ENCODE measurements at regions not wholly inside any gene's neighbourhood (a gene's known extent, or its start where the extent isn't known, plus 50 kb on each side); places are given as distances from the start of the nearest gene placed in this dataset.

DNA sequence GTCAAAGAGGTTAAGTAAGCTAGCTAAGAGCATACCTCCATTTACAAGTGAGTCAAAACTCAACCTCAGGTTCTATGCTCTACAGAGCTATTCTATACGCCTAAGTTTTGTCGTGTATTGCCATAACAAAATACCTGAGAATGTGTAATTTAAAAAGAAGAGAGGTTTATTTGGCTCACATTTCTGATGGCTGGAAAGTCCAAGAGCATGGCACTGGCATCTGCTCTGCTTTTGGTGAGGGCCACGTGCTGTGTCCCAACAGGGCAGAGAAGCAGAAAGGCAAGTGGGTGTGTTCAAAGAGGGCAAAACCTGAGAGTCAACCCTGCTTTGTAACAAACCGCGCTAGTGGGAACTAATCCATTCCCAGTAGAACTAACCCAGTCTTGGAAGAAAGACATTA is 60.9 kb upstream of the POU2F1 start:
- no peak for DNase-seq
- H3K4me1 ChIP-seq = no peaks in the 10 kb centered on the region
- no peaks in the 10 kb centered on the region for H3K36me3 ChIP-seq
- no peak for FAIRE-seq
- H3K4me3 ChIP-seq = no peak overlapping the region
- no peaks in the 10 kb centered on the region for H3K9me3 ChIP-seq
- WGBS, 2 donors = 88 to 95% methylated on average over 5 of the region's 5 CpGs
- TF ChIP-seq CTCF (IDR thresholded peaks at IDR 0.05) = no peak
- H3K27me3 ChIP-seq = peaks cover 0 to 2% (median 0%) of the 10 kb centered on the region in 4 donors
- no peak for ATAC-seq
- intact Hi-C loops (cut with DNase I) = no loop called here
- no peak overlapping the region for H3K27ac ChIP-seq

- TF ChIP-seq CTCF (IDR thresholded peaks at IDR 0.05) = no peak
- Histone ChIP-seq H3K27ac (no peak overlapping the region), H3K4me1 (no peaks in the 10 kb centered on the region), H3K9me3 (no peaks in the 10 kb centered on the region), H3K4me3 (no peak overlapping the region), H3K27me3 (peaks cover 0 to 2% (median 0%) of the 10 kb centered on the region in 4 donors), H3K36me3 (no peaks in the 10 kb centered on the region)
- WGBS, 2 donors = 41 to 44% methylated on average over 5 of the region's 5 CpGs
- DNase-seq = no peak
- intact Hi-C loops (cut with DNase I) = no loop called here
- FAIRE-seq = no peak
- ATAC-seq = no peak
Measured at GRCh38 chr1:167161242-167161641, 59.4 kb upstream of the POU2F1 start.

DNA sequence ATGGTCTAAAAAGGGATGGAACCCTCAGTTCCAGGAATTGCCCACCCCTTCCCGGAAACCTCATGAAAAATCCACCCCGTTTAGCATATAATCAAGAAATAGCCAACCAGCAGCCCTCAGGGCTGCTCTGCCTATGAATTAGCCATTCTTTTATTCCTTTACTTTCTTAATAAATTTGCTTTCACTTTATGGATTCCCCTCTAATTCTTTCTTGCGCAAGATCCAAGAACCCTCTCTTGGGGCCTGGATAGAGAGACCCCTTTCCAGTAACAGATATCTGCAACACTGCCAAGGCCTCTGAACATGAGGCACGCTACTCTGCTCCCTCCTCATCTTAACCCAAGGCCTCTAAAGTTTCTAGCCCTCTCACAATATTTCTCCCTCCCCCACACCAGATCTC is 58.9 kb upstream of the POU2F1 start:
- Histone ChIP-seq H3K9me3 (no peaks in the 10 kb centered on the region), H3K4me3 (no peak overlapping the region), H3K27me3 (peaks cover 0 to 2% (median 0%) of the 10 kb centered on the region in 4 donors), H3K27ac (no peak overlapping the region), H3K4me1 (no peaks in the 10 kb centered on the region), H3K36me3 (no peaks in the 10 kb centered on the region)
- intact Hi-C loops (cut with DNase I) = no loop called here
- no peak for ATAC-seq
- 91 to 100% methylated on average over 4 of the region's 4 CpGs for WGBS, 2 donors
- no peak for TF ChIP-seq CTCF (IDR thresholded peaks at IDR 0.05)
- FAIRE-seq = no peak
- DNase-seq = no peak

DNA sequence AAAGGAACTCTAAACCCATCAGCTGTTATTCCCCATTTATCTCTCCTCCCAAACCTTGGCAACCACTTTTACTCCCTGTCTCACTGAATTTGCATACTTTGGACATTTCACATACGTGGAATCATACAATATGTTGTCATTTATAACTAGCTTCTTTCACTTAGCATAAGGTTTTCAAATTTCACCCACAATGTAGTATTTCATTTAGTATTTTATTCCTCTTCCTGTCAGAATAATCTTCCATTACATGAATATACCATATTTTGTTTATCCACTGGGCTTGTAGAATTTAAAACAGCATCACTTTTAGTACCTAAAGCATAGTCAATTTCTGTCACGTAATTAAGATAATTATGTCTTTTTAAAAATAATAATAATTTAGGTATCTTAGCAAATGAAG is 55.5 kb upstream of the POU2F1 start:
- peaks cover 0 to 2% (median 0%) of the 10 kb centered on the region in 4 donors for H3K27me3 ChIP-seq
- DNase-seq (no peak), ATAC-seq (no peak), FAIRE-seq (peak; percentile 59)
- no peak for TF ChIP-seq CTCF (IDR thresholded peaks at IDR 0.05)
- H3K4me1 ChIP-seq = no peaks in the 10 kb centered on the region
- no peak overlapping the region for H3K4me3 ChIP-seq
- H3K9me3 ChIP-seq = no peaks in the 10 kb centered on the region
- 66 to 73% methylated on average over 2 of the region's 2 CpGs for WGBS, 2 donors
- H3K36me3 ChIP-seq = no peaks in the 10 kb centered on the region
- H3K27ac ChIP-seq = no peak overlapping the region
- intact Hi-C loops (cut with DNase I) = no loop called here

DNA sequence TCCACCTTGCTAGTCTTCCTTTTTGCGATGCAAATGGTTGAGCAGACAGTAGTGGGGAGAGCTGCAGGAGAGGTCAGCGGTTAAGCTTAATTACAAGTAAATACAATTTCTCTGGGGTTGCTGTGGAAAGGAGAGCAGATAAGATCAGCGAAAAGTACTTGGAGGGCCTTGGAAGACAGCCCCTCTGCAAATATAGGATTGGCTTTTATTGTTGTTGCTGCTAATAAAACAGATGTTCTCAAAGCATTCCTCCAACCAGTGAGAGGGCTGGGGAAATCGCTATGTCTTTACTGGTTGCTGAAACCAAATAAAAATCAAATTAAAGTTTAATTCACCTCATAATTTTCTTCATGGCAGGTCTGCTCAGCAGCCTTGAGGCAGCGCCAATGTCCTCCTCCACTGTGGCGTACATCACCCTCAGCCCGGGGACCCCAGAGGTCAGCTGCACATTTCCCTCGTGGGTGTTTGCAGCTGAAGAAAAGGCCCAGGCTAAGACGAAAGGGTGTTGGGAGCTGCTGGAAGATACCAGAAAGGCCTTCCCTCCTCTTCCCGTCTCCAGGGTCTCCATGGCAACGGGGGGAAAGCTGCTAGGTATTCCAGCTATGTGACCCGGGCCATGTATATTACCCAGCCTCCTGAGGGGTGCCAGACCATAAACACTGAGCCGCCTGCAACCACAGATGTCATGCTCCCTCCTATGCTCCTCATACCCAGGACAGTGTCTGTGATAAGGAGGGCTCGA is 54.6 kb upstream of the POU2F1 start:
- no peaks in the 10 kb centered on the region for H3K4me1 ChIP-seq
- DNase-seq = no peak
- peaks cover 0 to 2% (median 0%) of the 10 kb centered on the region in 4 donors for H3K27me3 ChIP-seq
- H3K9me3 ChIP-seq = no peaks in the 10 kb centered on the region
- intact Hi-C loops (cut with DNase I) = no loop called here
- H3K36me3 ChIP-seq = no peaks in the 10 kb centered on the region
- TF ChIP-seq CTCF (IDR thresholded peaks at IDR 0.05) = no peak
- WGBS, 2 donors = 35 to 38% methylated on average over 14 of the region's 14 CpGs
- ATAC-seq = no peak
- no peak overlapping the region for H3K4me3 ChIP-seq
- no peak for FAIRE-seq
- H3K27ac ChIP-seq = no peak overlapping the region

Data from pancreas (tissue), 10 donors.